ENCODE measurements at regions not wholly inside any gene's neighbourhood (a gene's known extent, or its start where the extent isn't known, plus 50 kb on each side); places are given as distances from the start of the nearest gene placed in this dataset.

DNA sequence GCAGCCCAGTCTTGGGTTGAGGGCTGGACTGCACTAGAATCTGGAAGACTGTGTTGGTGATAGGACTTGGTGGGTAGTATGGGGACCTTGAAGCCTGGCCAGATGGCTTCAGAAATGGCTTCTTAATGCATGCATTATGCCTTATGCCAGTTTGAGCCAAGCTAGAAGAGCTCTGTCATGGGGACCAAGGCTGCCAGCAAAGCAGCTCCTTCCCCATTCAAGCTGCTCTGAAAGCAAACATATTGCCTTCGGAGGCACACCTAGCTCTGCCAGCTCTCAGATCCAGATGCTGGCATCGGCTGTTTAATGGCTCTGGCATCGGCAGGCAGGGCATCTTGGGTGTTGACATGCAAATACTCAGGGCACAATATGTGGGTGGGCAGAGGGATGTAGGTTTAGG lies 59.0 kb upstream of the IGFBP5 start:
- Histone ChIP-seq H3K4me2 (no peak overlapping the region), H4K20me1 (ENCODE audit: insufficient read depth) (no peaks in the 10 kb centered on the region), H3K27me3 (ENCODE audit: insufficient read depth) (no peaks in the 10 kb centered on the region), H3K9ac (no peak overlapping the region), H3K4me1 (ENCODE audit: control insufficient read depth in 1 of 2, insufficient read depth in 2 of 2, low read depth in 1 of 2, low read length in 1 of 2) (peaks cover 0 to 20% of the 10 kb centered on the region in 2 experiments; a peak in 1 of 4 replicates), H3K36me3 (replicated peaks in 1 of 2; ENCODE audit: control insufficient read depth in 1 of 2, insufficient read depth in 2 of 2, low read length in 1 of 2) (no peaks in the 10 kb centered on the region), H3K9me2 (no peaks in the 10 kb centered on the region), H2AFZ (ENCODE audit: low read depth) (no peak overlapping the region), H3F3A (replicated peaks; ENCODE audit: insufficient read depth) (no peaks in the 10 kb centered on the region), H3K27ac (ENCODE audit: low read depth in 2 of 2, low read length in 1 of 2) (no peak overlapping the region), H3K4me3 (ENCODE audit: low read depth in 2 of 2, low read length in 1 of 2) (no peak overlapping the region), H3K9me3 (no peaks in the 10 kb centered on the region), H3K79me2 (ENCODE audit: insufficient read depth) (no peaks in the 10 kb centered on the region)
- no peak for TF ChIP-seq MEF2A (IDR thresholded peaks at IDR 0.05; ENCODE audit: borderline replicate concordance, low read depth)
- TF ChIP-seq ELF1 (IDR thresholded peaks at IDR 0.05) = no peak
- TF ChIP-seq, protein P1, sequence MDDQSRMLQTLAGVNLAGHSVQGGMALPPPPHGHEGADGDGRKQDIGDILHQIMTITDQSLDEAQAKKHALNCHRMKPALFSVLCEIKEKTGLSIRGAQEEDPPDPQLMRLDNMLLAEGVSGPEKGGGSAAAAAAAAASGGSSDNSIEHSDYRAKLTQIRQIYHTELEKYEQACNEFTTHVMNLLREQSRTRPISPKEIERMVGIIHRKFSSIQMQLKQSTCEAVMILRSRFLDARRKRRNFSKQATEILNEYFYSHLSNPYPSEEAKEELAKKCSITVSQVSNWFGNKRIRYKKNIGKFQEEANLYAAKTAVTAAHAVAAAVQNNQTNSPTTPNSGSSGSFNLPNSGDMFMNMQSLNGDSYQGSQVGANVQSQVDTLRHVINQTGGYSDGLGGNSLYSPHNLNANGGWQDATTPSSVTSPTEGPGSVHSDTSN (IDR thresholded peaks at IDR 0.05) = no peak
- TF ChIP-seq, protein P2, sequence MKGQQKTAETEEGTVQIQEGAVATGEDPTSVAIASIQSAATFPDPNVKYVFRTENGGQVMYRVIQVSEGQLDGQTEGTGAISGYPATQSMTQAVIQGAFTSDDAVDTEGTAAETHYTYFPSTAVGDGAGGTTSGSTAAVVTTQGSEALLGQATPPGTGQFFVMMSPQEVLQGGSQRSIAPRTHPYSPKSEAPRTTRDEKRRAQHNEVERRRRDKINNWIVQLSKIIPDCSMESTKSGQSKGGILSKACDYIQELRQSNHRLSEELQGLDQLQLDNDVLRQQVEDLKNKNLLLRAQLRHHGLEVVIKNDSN (IDR thresholded peaks at IDR 0.05; ENCODE audit: borderline replicate concordance, low read depth) = no peak
- TF ChIP-seq, protein P3, sequence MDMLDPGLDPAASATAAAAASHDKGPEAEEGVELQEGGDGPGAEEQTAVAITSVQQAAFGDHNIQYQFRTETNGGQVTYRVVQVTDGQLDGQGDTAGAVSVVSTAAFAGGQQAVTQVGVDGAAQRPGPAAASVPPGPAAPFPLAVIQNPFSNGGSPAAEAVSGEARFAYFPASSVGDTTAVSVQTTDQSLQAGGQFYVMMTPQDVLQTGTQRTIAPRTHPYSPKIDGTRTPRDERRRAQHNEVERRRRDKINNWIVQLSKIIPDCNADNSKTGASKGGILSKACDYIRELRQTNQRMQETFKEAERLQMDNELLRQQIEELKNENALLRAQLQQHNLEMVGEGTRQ (IDR thresholded peaks at IDR 0.05; ENCODE audit: borderline replicate concordance, low read depth, low read length) = no peak
- TF ChIP-seq YY1 (IDR thresholded peaks at IDR 0.05; ENCODE audit: low read depth) = no peak
- no peak for TF ChIP-seq FOSL2 (IDR thresholded peaks at IDR 0.05; ENCODE audit: borderline replicate concordance, low read depth)
- TF ChIP-seq, protein P4, sequence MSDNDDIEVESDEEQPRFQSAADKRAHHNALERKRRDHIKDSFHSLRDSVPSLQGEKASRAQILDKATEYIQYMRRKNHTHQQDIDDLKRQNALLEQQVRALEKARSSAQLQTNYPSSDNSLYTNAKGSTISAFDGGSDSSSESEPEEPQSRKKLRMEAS (IDR thresholded peaks at IDR 0.05; ENCODE audit: low read depth) = no peak
- TF ChIP-seq, protein P5, sequence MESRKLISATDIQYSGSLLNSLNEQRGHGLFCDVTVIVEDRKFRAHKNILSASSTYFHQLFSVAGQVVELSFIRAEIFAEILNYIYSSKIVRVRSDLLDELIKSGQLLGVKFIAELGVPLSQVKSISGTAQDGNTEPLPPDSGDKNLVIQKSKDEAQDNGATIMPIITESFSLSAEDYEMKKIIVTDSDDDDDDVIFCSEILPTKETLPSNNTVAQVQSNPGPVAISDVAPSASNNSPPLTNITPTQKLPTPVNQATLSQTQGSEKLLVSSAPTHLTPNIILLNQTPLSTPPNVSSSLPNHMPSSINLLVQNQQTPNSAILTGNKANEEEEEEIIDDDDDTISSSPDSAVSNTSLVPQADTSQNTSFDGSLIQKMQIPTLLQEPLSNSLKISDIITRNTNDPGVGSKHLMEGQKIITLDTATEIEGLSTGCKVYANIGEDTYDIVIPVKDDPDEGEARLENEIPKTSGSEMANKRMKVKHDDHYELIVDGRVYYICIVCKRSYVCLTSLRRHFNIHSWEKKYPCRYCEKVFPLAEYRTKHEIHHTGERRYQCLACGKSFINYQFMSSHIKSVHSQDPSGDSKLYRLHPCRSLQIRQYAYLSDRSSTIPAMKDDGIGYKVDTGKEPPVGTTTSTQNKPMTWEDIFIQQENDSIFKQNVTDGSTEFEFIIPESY (IDR thresholded peaks at IDR 0.05; ENCODE audit: borderline replicate concordance, low read depth) = no peak
- ChIA-PET POLR2A (no interaction called here), CTCF (interaction anchor here (1.1 kb wide), 1 partner anchor 13 kb away, joined by 4 read pairs; no protein-coding TSS in a partner anchor)
- WGBS (ENCODE audit: low lambda C conversion rate) = 33% methylated on average over 2 of the region's 3 CpGs
- no peak for DNase-seq

DNA sequence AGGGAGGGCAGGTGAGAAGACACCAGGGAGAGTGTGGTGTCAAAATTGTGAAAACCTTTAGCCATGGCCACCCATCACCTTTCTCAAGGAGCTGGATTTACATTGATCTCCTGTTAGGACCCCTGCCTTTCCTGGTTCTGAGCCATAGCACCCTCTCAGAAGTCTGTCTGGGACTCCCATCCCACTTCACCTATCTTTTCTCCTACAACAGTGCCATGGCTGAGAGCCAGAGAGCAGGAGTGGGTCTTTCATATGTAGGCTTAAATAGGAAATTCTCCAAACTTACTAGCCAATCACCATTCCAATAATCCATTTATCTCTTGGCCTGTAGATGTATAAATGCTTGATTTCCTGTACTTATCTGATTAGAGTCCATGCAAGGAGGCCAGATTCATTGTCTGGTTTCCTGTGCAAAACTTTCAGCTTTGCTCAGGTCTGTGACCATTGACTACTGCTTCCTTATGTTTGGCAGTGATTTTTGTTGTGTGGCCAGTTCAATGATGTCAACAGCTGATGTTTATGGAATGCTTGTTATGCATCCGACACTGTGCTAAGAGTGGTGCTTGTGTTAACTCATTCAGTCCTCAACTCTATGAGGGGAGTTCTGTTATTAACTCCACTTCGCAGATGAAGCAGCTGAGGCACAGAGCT lies 57.6 kb upstream of the IGFBP5 start:
- H4K20me1 ChIP-seq (ENCODE audit: insufficient read depth) = no peaks in the 10 kb centered on the region
- H3K4me3 ChIP-seq (ENCODE audit: low read depth in 2 of 2, low read length in 1 of 2) = no peak overlapping the region
- H3K79me2 ChIP-seq (ENCODE audit: insufficient read depth) = no peaks in the 10 kb centered on the region
- H3K9me3 ChIP-seq = no peaks in the 10 kb centered on the region
- H3K9ac ChIP-seq = no peak overlapping the region
- no peak overlapping the region; a peak in 1 of 4 replicates for H3K27ac ChIP-seq (ENCODE audit: low read depth in 2 of 2, low read length in 1 of 2)
- no peaks in the 10 kb centered on the region for H3K36me3 ChIP-seq (replicated peaks in 1 of 2; ENCODE audit: control insufficient read depth in 1 of 2, insufficient read depth in 2 of 2, low read length in 1 of 2)
- DNase-seq = no peak
- no peak overlapping the region for H2AFZ ChIP-seq (ENCODE audit: low read depth)
- no peak overlapping the region for H3K4me2 ChIP-seq
- no peaks in the 10 kb centered on the region for H3K9me2 ChIP-seq
- ChIA-PET CTCF (interaction anchor here (0.6 to 1.4 kb wide), 3 partner anchors 21 to 79 kb away, joined by 3 to 4 read pairs (median 3); no protein-coding TSS in a partner anchor), POLR2A (no interaction called here)
- no peaks in the 10 kb centered on the region for H3F3A ChIP-seq (replicated peaks; ENCODE audit: insufficient read depth)
- no peaks in the 10 kb centered on the region for H3K27me3 ChIP-seq (ENCODE audit: insufficient read depth)
- peaks cover 0 to 18% of the 10 kb centered on the region in 2 experiments; a peak in 1 of 4 replicates for H3K4me1 ChIP-seq (ENCODE audit: control insufficient read depth in 1 of 2, insufficient read depth in 2 of 2, low read depth in 1 of 2, low read length in 1 of 2)
- WGBS (ENCODE audit: low lambda C conversion rate) = 47% methylated on average over 2 of the region's 2 CpGs
- TF ChIP-seq NRF1 (IDR thresholded peaks at IDR 0.05; ENCODE audit: low read depth, low read length) (no peak), EZH2phosphoT487 (IDR thresholded peaks at IDR 0.05; ENCODE audit: borderline replicate concordance, low read depth) (no peak), SIN3A (IDR thresholded peaks at IDR 0.05; ENCODE audit: borderline replicate concordance, low read depth, low read length) (no peak), MXI1 (IDR thresholded peaks at IDR 0.05; ENCODE audit: low read depth, low read length) (no peak), EP300 (IDR thresholded peaks at IDR 0.05; ENCODE audit: borderline replicate concordance in 1 of 2, low read depth in 1 of 2, low read length in 1 of 2) (no peak), YY1 (IDR thresholded peaks at IDR 0.05; ENCODE audit: low read depth) (no peak), GABPA (IDR thresholded peaks at IDR 0.05; ENCODE audit: low read depth) (no peak), ELF1 (IDR thresholded peaks at IDR 0.05) (no peak)
- TF ChIP-seq, protein P6, sequence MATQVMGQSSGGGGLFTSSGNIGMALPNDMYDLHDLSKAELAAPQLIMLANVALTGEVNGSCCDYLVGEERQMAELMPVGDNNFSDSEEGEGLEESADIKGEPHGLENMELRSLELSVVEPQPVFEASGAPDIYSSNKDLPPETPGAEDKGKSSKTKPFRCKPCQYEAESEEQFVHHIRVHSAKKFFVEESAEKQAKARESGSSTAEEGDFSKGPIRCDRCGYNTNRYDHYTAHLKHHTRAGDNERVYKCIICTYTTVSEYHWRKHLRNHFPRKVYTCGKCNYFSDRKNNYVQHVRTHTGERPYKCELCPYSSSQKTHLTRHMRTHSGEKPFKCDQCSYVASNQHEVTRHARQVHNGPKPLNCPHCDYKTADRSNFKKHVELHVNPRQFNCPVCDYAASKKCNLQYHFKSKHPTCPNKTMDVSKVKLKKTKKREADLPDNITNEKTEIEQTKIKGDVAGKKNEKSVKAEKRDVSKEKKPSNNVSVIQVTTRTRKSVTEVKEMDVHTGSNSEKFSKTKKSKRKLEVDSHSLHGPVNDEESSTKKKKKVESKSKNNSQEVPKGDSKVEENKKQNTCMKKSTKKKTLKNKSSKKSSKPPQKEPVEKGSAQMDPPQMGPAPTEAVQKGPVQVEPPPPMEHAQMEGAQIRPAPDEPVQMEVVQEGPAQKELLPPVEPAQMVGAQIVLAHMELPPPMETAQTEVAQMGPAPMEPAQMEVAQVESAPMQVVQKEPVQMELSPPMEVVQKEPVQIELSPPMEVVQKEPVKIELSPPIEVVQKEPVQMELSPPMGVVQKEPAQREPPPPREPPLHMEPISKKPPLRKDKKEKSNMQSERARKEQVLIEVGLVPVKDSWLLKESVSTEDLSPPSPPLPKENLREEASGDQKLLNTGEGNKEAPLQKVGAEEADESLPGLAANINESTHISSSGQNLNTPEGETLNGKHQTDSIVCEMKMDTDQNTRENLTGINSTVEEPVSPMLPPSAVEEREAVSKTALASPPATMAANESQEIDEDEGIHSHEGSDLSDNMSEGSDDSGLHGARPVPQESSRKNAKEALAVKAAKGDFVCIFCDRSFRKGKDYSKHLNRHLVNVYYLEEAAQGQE (IDR thresholded peaks at IDR 0.05; ENCODE audit: low read depth, low read length) = no peak
- TF ChIP-seq, protein P2 (IDR thresholded peaks at IDR 0.05; ENCODE audit: borderline replicate concordance, low read depth) = no peak
